22Rv1 (cell line): ENCODE measurements at regions not wholly inside any gene's neighbourhood (a gene's known extent, or its start where the extent isn't known, plus 50 kb on each side); places are given as distances from the start of the nearest gene placed in this dataset.
"Not testable (repeated sequence)": the region's sequence is repeated elsewhere in the genome, so short reads cannot be mapped to it uniquely, and the experiment has no call there.

Source experiments
- H3K27ac ChIP-seq: fragments of 450-650 bp; 2 replicates; pipeline ENCODE4 v1.5.1; 2017
- ZFX ChIP-seq: fragments of 450-650 bp; IDR thresholded peaks from 2 replicates; pipeline ENCODE4 v1.6.1; 2017; ENCODE audit warnings: antibody characterized with exemption, borderline replicate concordance
- TF ChIP-seq, protein P1 (sequence below): fragments of 450-650 bp; IDR thresholded peaks from 2 replicates; pipeline ENCODE4 v1.5.1; 2017; ENCODE audit warnings: mild to moderate bottlenecking

DNA sequence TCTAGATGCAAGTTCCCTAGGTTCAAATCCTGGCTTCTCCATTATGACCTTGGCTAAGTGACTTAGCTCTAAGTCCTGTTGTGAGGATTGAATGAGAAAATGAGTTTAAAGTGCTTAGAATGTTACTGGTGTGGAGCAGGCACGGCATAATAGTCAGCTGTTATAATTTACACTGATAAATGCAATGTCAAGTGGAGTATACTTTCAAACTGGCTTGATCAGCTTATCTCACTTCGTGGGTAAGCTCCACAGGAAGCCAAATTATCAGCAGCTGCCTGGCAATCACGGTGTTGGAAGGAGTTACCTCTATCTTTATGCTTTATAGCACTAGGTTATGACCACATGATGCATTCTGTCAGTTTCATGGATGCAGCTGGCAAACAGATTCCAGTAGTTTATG lies 272.8 kb downstream of the OLFM4 start:
- TF ChIP-seq ZFX: no peak
- no peak overlapping the region for H3K27ac ChIP-seq

DNA sequence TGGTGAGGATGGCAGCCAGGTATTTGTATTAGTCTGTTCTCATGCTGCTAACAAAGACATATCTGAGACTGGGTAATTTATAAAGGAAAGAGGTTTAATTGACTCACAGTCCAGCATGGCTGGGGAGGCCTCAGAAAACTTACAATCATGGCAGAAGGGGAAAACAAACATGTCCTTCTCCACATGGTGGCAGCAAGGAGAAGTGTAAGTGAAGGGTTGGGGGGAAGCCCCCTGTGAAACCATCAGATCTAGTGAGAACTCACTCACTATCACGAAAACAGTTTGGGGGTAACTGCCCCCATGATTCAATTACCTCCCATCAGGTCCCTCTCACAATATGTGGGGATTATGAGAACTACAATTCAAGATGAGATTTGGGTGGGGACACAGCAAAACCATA lies 276.8 kb downstream of the OLFM4 start:
- not testable (repeated sequence) for H3K27ac ChIP-seq

DNA sequence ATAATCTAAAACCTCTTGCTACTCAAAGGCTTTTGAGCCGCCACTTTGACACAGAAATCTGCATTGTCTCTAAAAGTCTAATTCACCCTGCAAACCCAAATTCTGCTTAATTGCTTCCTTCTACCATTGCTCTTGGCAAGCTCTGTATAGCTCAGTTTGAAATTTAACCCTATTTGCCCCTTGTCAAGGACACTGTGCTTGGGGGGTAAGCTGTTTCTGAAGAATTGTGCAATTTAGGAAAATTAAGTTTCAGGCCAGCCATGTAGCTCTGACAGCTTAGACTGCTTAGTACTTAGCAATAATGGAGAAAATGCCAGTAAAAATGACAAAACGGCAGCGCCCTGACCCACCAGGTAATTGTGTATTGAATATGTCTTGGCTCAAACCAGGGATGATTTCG lies 282.2 kb downstream of the OLFM4 start:
- no peak for TF ChIP-seq ZFX
- TF ChIP-seq, protein P1, sequence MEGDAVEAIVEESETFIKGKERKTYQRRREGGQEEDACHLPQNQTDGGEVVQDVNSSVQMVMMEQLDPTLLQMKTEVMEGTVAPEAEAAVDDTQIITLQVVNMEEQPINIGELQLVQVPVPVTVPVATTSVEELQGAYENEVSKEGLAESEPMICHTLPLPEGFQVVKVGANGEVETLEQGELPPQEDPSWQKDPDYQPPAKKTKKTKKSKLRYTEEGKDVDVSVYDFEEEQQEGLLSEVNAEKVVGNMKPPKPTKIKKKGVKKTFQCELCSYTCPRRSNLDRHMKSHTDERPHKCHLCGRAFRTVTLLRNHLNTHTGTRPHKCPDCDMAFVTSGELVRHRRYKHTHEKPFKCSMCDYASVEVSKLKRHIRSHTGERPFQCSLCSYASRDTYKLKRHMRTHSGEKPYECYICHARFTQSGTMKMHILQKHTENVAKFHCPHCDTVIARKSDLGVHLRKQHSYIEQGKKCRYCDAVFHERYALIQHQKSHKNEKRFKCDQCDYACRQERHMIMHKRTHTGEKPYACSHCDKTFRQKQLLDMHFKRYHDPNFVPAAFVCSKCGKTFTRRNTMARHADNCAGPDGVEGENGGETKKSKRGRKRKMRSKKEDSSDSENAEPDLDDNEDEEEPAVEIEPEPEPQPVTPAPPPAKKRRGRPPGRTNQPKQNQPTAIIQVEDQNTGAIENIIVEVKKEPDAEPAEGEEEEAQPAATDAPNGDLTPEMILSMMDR: no peak
- no peak overlapping the region for H3K27ac ChIP-seq

DNA sequence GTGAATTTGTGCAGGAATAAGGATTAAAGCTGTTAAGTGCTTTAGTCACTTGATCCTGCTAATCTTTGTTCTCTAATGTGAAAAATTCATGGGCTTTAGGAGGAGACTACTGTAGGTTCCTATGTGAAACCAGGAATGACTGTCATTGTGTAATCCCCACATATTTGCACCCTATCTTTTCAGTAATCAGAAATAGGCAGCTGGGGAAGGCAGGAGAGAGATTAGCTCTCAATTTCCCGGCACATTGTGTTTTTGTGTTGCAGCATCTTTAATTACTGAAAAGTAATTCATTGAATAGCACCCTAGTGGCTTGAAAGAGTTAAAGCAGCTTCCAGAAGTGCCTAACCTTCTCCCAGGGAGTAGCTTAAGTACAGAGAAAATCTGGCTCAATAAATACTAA lies 282.9 kb downstream of the OLFM4 start:
- H3K27ac ChIP-seq: no peak overlapping the region
- TF ChIP-seq ZFX: no peak
- TF ChIP-seq, protein P1: no peak

DNA sequence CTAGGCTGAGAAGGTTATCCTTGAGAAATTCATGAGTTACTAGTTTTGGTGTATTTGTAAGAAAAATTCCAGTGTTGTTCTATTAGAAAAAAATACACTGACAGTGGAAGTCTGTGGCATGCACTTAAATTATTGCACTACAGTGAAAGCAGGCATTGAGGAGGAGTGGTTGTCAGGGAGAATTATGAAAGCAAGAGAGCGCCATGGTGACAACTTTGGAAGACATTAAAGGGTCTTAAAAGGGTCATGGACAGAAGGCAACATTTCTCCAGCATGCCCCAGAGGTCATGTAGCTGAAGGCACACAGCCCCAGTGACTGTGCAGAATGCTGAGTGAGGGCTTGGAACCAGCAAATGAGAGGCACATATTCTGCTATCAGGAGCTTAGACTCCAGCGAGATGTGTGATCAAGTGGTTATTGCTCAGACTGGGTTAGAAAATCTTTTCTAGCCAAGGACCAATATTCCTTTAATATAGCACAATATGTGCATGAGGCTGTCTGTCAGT lies 292.7 kb downstream of the OLFM4 start:
- TF ChIP-seq, protein P1: no peak
- TF ChIP-seq ZFX: no peak
- no peak overlapping the region for H3K27ac ChIP-seq

DNA sequence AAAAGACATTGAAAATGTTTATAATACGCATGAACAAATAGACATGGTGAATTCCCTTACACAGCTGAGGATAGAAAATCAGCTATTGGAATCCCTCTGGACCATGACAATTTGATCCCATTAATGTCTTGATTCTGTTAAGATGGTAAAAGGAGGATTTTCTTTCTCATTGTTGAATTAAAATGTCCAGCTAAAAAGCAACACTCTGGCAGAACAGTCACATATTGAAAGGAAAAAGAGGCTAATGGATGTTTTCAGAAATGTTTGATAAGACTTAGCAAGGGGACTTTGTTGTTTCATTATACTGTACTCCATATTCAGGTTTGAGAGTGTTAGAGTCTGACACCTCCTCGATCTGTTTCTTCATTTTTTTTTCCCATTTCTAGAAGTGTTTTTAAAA lies 296.0 kb downstream of the OLFM4 start:
- no peak overlapping the region for H3K27ac ChIP-seq
- TF ChIP-seq, protein P1: no peak
- TF ChIP-seq ZFX: no peak

DNA sequence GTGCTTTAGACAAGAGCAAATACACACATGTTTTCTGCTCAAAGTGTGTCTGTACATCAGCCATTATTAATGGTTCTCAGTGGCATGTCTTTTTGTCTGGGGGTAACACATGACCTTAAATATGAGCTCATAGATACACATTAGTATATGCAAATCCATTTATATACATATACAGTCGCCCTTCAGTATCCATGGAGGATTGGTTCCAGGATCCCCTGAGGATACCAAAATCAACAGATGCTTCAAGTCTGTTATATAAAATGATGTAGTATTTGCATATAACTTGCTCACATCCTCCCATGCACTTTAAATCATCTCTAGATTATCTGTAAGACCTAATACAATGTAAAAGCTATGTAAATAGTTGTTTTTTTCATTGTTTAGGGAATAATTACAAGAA lies 298.1 kb downstream of the OLFM4 start:
- no peak overlapping the region for H3K27ac ChIP-seq
- TF ChIP-seq, protein P1: no peak
- TF ChIP-seq ZFX: no peak

DNA sequence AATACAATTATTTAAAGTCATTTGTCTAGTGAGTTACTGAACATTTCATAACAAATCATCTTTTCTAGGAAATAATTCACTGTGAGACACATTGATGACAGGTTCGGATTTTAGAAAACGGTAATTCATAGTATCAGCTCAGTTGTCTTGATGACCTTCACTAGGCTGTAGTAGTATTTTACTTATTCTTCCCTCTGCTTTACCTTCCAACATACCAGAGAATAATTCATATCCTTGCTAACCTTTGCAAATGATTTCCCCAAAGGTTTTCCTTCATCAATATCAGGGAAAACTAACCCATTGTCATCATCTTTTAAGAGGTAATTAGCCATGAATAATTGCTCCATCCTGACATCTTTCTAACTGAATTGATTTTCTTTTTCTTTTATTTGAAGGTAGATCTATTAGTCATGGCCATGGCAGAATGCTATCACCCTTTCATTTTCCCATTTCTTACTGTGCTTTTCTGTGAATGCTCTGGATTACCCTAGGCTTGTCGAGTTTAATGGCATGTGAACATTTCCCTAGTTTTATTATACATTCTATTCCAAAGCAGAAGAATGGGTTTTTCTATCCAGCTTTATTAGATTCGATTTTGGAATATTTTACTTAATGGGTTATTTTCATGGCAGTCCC lies 299.2 kb downstream of the OLFM4 start:
- TF ChIP-seq ZFX: no peak
- TF ChIP-seq, protein P1: no peak
- no peak overlapping the region for H3K27ac ChIP-seq
